PC-9 (cell line): ENCODE measurements at regions not wholly inside any gene's neighbourhood (a gene's known extent, or its start where the extent isn't known, plus 50 kb on each side); places are given as distances from the start of the nearest gene placed in this dataset.

Experiments used
- EZH2 ChIP-seq: fragments of 200-600 bp; sonication (generic); IDR thresholded peaks from 2 replicates; pipeline ENCODE4 v1.8.0; 2017; ENCODE audit warnings: antibody characterized with exemption, low read depth
- TF ChIP-seq, protein P1 (sequence below): fragments of 200-600 bp; sonication (generic); conservative IDR thresholded peaks from 2 replicates; pipeline ENCODE4 v1.6.1; 2017; ENCODE audit warnings: mixed run types, antibody characterized with exemption, mild to moderate bottlenecking, moderate library complexity

DNA sequence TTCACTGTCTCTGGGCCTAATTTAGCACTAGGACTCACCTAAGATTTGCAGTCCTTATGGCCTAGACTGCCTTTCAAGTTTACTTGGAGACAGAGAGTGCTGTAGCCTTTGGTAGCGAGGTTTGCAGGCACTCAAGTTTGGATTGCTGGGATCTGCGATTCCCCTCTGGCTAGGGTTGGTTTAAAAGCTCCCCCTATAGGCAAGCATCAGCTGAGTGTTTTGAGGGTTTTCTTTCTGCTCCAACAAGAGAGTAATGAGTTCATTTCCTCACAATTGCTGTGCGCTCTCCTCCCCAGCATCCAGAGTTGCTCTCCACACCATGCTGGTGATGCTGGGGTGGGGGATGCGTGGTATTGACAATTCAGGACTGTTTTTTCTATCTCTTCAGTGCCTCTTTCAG lies 206.9 kb downstream of the GLUD2 start:
- TF ChIP-seq EZH2: no peak
- TF ChIP-seq, protein P1, sequence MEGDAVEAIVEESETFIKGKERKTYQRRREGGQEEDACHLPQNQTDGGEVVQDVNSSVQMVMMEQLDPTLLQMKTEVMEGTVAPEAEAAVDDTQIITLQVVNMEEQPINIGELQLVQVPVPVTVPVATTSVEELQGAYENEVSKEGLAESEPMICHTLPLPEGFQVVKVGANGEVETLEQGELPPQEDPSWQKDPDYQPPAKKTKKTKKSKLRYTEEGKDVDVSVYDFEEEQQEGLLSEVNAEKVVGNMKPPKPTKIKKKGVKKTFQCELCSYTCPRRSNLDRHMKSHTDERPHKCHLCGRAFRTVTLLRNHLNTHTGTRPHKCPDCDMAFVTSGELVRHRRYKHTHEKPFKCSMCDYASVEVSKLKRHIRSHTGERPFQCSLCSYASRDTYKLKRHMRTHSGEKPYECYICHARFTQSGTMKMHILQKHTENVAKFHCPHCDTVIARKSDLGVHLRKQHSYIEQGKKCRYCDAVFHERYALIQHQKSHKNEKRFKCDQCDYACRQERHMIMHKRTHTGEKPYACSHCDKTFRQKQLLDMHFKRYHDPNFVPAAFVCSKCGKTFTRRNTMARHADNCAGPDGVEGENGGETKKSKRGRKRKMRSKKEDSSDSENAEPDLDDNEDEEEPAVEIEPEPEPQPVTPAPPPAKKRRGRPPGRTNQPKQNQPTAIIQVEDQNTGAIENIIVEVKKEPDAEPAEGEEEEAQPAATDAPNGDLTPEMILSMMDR: no peak; the same call in 1 of the 2 replicates
